NOMO-1 (cell line): ENCODE measurements at regions not wholly inside any gene's neighbourhood (a gene's known extent, or its start where the extent isn't known, plus 50 kb on each side); places are given as distances from the start of the nearest gene placed in this dataset.

Experiments
- DNase-seq, 2 experiments: peaks; one replicate each; lab custom pipeline; 2025; ENCODE audit not compliant: unreplicated experiment in 2 of 2; lab: John Stamatoyannopoulos, UW

- no peak for DNase-seq
These were observed 368.7 kb downstream of the METTL15 start for GRCh38 chr11:28476864-28477263.

DNA sequence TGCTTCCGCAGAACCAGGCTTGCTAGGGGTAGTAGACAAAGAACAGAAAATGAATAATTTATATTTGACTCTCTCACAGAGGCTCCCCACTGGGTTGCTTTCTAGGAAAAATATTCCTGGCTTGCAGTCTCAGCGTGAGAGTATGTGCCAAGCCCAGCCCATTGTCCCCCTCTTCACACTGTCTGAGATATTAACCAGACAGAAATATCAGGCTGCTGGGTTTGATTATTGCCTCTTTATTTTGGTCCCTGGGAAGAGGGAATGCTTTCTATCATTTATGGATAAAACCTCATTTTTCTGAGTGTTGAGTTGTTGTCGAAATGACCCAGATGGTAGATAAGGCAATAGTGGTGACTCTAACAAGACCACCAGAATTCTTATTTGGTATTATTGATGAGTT is 367.9 kb downstream of the METTL15 start:
- DNase-seq: no peak

DNA sequence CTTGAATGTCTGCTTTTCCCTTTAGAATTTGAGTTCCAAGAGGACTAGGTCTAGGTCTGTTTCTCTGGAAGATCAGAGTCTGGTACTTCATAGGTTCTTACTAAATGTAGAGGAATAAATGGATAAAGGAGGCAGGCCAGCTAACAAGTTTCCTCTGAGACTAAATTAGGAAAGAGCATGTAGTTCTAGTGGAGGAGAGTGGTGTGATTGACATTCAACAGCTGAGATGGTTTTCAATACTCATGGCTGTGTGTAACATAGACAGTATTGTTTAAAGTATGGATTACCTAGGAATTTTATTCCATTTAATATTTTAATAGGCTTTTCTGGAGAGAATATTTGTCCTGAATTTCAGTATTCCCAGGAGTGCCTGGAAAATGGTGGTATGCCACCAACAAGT is 364.7 kb downstream of the METTL15 start:
- no peak for DNase-seq

DNA sequence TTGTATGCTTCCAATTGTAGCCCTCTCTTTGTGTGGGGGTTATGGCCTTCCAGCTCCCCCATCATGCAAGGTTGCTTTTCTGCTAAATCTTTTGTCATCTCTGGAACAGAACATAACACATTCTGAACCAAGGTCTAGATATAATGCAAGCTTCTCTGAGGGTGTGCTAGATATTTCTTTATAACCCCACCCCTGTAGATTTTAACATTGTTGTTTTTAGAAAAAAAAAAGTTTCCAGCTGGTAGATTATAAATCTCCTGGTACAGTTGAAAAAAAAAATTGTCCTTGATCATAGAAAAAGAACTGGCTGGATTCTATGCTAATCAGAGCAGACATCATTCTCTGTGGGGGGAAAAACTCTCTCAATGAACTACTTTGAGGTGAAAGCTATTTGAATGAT is 363.3 kb downstream of the METTL15 start:
- no peak for DNase-seq

- DNase-seq: no peak
These were observed 362.0 kb downstream of the METTL15 start for GRCh38 chr11:28470180-28470579.

DNA sequence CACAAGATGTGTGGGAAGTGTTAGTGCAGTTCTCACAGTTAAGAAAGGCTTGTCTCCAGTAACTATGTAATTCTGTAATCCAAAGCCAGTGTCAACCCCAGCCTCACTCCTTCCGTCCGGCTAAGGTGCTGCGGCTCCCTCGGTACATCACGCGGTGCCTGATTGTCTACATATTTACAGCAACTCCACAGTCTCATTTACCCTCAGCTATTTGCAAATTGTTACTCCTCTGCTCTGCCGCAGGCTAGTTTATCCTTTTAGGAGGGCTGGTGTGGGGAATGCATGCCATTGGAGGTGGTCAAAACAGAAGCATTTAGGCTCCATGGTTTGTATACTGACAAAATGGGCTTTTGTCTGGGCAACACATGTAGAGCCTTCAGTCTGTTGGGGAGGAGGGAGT is 358.3 kb downstream of the METTL15 start:
- no peak for DNase-seq

DNA sequence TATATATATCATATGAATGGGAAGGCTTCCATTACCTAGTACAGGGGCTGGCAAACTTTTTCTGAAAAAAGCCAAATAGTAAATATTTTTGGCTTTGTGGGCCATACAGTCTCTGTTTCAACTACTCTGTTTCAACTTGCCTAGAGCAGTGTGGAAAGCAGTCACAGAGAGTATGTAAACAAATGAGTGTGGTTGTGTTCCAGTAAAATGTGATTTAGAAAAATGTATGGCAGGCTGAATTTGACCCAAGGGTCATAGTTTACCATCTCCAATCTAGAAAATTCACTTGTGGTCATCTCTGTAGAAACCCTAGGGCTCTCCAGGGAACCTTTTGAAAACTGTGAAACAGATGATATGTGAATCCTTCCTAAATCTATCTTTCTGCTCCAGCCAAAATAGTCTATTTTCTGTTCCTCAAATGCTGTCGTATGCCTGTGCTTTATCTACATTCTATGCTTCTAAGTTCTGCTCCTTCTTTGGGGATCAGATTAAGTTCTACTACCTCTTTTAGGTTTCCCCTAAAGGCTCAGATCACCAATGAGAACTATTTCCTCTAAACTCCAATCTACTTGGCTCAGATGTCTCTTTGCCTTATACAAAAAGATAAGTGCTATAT is 356.2 kb downstream of the METTL15 start:
- DNase-seq: peak in 1 of 2 experiments; percentile 21

DNA sequence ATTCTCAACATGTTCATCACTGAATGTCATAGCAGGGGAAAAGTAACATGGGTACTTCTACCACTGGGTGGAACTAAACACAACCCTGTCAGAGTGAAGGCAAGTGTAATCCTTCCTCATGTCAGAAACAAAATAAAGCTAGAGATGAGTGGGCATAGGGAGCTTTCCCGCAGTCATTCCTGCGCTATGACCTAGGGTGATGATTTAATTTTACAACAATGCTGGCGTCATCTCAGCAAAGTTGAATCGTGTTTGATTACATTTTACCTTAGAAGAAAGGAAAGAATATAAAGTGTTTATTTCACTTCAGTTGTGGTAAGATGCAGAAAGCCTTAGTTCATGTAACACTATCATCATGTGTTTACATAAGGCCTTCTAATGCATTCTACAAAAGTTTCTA is 355.6 kb downstream of the METTL15 start:
- DNase-seq: no peak

GRCh38 chr11:28461846-28462245 is 353.7 kb downstream of the METTL15 start:
- no peak for DNase-seq

- no peak for DNase-seq
These were observed 353.1 kb downstream of the METTL15 start for GRCh38 chr11:28461338-28461737.

DNA sequence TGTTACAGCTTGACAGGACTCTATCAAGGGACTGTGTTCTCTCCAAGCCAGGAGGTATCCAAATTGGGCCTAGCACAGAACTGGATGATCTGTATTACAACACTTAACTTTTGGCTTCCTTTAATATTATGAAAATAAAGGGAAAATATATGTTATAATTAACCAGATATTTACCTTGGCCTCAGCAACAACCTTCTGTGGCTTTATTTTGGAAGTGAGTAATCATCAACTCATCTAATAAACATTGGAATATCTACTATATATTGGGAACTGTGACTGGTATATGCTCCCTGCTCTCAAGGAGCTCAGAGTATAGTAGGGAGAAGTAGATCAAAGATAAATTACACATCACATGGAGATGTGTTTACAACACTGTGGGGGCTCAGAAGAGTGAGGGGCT is 352.2 kb downstream of the METTL15 start:
- DNase-seq: no peak

DNA sequence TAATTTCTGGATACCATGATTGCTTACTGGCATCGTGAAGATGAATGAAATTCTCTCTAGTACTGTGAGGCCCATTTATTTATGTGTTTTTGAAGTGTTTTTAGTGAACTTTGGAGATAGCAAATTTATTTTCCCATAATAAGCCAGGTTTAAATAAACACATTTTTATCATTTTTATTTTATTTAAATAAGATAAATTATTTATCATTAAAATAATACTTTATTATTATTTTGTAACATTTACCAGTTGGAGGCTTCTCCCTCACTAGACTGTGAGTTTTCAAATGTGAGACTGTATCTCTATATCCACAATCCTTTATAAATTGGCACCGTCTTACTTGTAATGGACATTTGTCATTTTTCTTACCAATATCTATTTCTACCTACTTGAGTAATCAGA is 351.7 kb downstream of the METTL15 start:
- no peak for DNase-seq

- DNase-seq: no peak
These were observed 349.4 kb downstream of the METTL15 start for GRCh38 chr11:28457481-28458065.

DNA sequence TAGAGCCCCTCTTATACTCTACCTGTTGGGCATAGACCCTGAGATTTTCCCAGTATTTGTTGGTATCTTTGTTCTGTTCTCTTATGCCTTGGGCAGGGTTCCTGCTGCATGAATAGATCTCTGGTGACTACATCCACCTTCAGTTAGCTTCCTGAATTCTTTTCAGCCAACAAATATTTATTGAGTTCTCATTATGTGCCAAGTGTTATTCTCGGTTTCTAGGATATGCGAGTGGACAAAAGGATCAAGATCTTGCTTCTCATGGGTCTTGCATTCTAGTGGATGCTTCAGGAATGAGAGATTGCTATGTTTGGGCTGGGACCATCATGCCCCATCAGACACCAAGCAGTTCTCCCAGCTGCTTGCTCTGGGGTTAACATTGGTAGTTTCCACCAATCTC is 340.0 kb downstream of the METTL15 start:
- no peak for DNase-seq

DNA sequence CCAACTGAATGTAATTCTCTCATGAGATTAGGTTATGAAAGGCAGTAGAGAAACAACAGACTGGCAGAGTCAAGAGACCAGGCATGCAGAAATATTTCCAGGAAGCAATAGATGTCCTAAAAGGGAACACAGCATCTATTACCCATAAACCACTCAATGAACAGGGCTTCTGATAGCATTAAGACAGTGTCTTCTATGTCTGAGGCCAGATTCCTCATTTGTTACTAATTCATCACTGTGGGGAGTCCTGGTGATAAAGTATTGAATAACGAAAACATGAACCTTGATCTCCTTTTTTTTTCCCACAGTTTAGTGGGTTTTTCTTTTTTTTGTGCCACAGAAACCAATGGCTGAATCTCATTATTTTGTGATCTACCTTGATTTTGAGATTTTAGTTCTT is 339.0 kb downstream of the METTL15 start:
- DNase-seq: no peak

- DNase-seq: no peak
These were observed 333.9 kb downstream of the METTL15 start for GRCh38 chr11:28442131-28442530.

DNA sequence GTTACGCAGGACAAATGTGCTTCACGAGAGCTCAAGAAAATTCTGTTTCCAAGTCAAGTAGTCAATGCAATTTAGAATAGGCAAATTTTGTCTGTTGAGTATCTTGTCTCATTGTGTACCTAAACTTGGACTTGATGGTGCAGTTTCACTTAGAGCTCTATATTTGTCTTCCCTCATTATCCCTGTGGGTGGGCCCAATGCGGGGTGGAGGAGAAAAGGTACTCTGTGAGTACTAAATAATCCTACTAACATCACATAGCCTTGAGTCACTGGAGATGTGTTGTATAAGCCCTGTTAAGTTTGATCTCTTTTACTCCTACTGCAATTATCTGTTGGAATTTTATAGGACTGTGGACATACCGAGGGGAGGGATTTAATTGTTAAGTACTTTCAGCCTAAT is 331.2 kb downstream of the METTL15 start:
- no peak for DNase-seq

DNA sequence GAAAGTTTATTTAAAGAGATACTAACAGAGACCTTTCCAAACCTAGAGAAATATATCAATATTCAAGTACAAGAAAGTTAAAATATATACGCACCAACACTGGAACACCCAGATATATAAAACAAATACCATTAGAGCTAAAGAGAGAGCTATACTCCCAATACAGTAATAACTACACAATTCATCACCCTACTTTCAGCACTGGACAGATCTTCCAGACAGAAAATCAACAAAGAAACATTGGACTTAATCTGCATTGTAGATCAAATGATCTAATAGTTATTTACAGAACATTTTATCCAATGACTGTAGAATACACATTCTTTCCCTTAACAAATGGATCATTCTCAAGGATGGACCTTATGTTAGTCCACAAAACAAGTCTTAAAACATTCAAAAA is 311.9 kb downstream of the METTL15 start:
- no peak for DNase-seq

GRCh38 chr11:28417601-28418323 is 309.6 kb downstream of the METTL15 start:
- DNase-seq: no peak

GRCh38 chr11:28412029-28412428 is 303.8 kb downstream of the METTL15 start:
- no peak for DNase-seq

DNA sequence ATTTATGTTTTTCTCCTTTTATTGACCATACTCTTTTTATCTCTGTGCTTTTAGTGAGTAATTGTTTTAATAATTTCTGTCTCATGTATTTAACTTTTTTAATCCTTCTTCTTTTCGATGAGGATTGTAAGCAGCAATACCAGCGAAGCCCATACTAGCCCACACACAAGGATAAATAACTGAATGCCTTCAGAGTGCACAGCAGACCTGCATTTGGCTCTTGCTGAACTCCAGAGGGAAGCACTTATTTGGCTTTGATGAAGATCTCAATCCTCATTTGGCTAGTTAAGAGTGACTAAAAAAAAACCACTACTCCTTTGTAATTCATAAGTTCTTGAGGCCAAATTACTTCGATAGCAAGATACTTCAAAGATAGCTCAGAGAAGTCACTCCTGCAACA is 293.3 kb downstream of the METTL15 start:
- DNase-seq: no peak

- no peak for DNase-seq
These were observed 292.3 kb downstream of the METTL15 start for GRCh38 chr11:28400331-28401100.
